Right ventricle myocardium inferior (tissue), 1 donor: ENCODE measurements at regions not wholly inside any gene's neighbourhood (a gene's known extent, or its start where the extent isn't known, plus 50 kb on each side); places are given as distances from the start of the nearest gene placed in this dataset.
A peak's percentile ranks its signal among the peaks of the same experiment; 100 is the strongest.
"Not testable (repeated sequence)": the region's sequence is repeated elsewhere in the genome, so short reads cannot be mapped to it uniquely, and the experiment has no call there.

Source experiments
- ATAC-seq: fragments of 200-7000 bp; cut with Tn5 transposase; one replicate; pipeline ENCODE4 v1.9.1; 2020; ENCODE audit warnings: mild to moderate bottlenecking, moderate library complexity
- DNase-seq: peaks from one replicate; pipeline ENCODE4 v3.0.0; 2021; ENCODE audit errors: missing footprints
- intact Hi-C: fragments of 100-400 bp; cut with DNase I; formaldehyde crosslinking; loops from one replicate; pipeline ENCODE4 v1.11.0; 2022
- donor health status: DM: no; HTN: yes; CAD: no; lungs with severe emphysema.

DNA sequence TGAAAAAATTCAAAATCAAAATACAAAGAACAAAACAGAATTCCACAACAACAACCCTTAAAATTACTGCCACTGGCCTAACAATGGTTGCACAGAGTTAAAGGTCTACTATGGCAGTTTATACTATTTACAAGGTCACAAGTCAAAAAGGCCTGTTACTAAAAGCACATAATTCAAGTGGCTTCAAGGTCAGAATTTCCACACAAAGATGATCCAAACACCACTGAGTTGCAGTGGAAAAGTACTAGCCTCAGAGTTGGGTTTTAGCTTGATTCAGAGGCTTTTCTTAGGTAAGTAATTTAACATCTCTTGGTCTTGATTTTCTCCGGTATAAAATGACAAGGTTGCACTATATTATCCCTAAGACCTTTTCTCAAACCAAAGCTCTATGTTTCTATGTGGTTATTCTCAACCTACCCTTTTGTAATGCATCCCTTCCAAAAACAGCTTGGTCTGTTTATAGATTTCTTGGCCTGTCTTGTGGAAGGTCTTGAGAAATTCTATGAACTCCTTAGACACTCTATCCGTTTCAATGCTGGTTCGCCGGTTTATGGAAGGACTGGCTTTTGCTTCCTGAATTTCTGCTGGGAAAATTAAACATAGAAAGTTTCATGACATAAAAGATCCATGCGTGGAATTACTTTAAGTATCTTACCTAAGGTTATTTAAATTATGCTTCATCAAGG lies 69.5 kb downstream of the MDH2 start:
- intact Hi-C loops, ATAC-seq, DNase-seq: not testable (repeated sequence)

DNA sequence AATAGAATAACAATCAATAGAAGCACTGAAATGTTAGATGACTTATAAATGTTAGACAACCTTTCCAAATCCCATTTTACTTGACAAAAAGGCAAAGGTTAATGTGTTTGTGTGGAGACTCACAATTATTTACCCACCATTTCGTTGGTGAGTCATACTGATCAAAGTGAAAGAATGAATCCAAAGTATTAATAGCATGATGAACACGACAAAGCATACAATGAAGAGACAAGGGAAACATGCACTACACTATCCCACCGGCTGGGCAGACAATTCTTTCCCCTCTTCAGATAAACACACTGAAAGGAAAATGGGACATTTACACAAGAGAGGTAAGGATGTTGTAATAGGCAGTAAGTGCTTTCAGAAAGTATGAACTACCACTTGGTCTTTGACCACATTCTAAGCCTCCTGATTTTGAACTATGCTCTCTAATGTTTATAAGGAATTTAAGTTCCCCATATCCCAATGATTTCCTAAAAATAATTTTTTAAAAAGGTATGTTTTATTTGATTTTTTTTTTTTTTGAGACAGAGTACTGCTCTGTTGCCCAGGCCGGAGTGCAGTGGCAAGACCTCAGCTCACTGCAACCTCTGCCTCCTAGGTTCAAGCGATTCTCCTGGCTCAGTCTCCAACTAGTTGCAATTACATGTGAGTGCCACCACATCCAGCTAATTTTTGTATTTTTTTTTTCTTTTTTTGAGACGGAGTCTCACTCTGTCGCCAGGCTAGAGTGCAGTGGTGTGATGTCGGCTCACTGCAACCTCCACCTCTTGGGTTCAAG lies 70.5 kb downstream of the MDH2 start:
- ATAC-seq, DNase-seq, intact Hi-C loops: not testable (repeated sequence)

DNA sequence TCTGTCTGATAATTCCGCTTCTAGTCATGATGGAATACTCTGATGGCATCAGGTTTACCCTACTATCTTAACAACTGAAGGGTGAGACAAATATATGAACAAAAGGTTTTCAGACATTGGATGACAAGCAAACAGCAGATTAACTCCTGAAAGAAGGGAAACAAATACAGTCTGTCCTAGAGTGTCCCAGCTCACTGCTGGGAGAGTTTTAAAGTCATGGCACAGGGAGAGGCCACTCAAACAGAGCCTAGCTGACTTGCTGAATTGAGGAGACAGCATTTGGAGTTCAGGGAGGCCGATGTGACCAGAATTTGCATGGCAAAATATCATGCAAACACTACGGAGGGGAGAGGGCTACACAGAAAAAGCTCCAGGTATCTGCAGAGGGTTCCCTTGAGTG lies 73.1 kb downstream of the MDH2 start:
- intact Hi-C loops = no loop called here

DNA sequence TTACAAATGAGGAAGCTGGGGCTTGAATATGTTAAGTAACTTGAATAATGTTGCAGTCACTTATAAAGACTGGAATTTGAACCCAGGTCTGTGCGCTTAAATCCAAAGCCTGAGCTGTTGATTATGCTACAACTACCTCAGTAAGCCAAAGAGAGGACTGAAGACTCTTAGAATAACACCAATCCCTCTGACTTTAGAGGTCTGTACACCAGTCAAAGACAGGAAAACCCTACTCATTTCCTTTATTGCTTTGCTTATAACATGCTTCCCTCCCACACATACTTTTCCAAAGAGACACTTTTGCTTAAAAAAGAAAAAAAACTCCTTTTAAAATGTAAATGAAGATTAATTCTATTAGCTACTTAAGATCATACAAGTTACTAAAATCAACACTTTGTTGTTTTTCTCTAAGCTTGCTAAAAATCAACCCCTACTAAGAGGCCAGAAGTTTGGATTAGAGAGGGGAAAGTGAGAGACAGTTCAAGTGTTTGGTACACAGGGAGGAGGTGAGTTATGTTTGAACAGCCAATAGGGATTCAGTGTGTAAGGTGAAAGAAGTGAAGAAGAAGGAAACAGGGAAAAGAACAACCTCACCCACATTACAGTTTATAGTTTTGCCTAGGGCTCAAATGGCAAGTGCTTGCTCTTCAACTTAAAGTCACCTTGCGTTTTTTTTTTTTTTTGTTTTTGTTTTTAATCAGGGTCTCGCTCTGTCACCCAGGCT lies 74.8 kb downstream of the MDH2 start:
- ATAC-seq = no peak
- DNase-seq = no peak
- intact Hi-C loops = no loop called here

More for the DNA sequence above, 73.1 kb downstream of the MDH2 start:
- DNase-seq (no peak), ATAC-seq (no peak)

DNA sequence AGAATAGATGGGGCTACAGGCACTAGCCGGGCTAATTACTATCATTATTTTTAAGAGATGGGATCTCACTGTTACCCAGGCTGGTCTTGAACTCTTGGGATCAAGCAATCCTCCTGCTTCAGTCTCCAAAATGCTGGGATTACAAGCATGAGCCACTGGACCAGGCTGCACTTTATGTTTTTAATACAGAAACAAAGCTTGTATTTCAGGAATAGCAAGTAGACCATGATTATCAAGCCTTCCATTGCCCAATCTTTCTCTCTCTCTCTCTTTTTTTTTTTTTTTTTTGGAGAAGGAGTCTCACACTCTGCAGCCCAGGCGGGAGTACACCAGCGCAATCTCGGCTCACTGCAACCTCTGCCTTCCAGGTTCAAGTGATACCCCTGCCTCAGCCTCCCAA lies 75.4 kb downstream of the MDH2 start:
- ATAC-seq (no peak), DNase-seq (no peak)
- intact Hi-C loops = no loop called here

DNA sequence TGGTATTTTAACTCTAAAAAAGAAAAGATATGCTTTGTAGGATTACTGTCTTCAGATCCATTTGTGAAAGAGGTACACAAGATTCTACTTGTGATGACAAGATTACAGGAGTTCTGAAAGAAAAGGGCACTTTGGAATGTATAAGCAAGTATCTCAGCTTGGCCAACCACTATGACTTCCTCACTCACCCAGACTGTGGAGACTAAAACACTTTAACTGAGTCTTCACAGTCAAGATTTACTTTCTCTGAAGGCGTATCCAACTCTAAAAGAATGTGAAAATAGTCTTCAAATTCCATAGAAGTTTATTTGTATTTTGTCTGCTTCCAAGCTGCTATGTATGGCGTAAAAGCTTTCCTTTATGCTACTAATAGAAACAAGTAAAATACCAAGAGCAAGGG lies 76.1 kb upstream of the SRRM3 start:
- ATAC-seq = no peak
- intact Hi-C loops = no loop called here
- DNase-seq = no peak

DNA sequence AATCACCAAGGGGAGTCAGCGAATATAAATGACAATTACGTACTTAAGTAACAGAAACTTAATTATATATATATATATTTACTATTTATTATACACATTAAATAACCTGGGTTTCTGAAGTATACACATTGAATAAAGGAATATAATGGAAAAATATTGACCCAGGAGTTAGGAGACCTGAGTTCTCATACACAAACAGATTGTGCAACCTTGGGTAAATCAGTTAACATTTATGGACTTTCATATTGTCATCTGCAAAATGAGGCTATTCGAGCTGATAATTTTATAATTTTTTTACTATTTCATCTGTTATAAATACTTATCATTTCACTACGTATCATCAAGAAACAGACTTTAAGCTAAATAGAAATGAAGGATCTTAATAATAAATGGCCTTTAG lies 75.1 kb upstream of the SRRM3 start:
- DNase-seq = no peak
- intact Hi-C loops = no loop called here
- ATAC-seq = no peak

DNA sequence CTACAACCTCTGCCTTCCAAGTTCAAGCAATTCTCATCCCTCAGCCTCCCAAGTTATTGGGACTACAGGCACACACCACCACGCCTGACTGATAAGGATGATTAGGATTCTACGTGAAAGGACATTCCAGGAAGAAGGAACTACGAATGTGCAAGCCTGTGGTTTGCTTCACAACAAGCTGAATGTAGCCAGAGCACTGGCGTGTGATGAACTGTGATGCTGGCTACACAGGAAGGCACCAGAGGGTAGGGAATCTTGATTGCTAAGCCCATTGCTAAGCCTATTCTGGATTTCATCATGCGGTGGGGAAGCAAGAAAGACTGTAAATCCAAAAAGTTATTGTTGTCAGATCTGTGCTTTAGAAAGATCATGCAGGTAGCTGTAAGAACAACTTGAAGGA lies 72.3 kb upstream of the SRRM3 start:
- ATAC-seq (no peak), DNase-seq (no peak)
- intact Hi-C loops = no loop called here

DNA sequence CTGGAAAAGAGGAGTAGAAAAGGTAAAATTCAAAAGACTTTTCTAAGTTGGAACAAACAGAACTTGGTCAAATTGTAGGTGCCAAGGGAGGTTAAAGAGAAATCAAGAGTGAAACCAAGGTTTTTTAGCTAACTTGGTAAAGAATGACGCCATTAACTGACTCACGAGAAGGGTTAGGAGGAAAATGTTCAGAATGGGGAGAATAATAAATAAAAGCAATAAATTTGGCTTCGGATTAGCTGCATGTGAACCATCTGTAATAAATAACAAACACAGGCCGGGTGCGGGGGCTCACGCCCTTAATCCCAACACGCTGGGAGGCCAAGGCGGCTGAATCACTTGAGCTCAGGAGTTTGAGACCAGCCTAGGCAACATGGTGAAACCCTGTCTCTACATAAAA lies 71.9 kb upstream of the SRRM3 start:
- intact Hi-C loops = no loop called here
- ATAC-seq (no peak), DNase-seq (no peak)

DNA sequence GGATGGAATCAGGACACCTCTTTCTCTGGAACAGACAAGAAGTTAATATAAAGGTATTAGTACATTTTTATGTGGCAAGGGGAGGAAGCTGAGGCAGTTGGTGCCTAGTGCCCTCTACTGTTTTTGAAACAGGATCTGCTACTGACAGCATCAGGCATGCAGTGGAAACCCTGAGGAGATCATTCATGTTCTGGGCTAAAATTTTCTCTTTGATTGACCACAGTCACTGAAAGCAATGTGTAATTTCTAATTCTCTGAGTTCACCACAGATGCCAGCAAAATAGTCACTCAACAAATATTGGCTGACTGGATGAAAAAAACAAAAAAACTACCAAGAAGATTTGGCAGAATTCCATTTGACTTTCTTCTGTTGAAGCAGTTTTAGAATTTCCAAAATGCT lies 71.0 kb upstream of the SRRM3 start:
- ATAC-seq = peak; percentile 39
- DNase-seq, intact Hi-C loops: not testable (repeated sequence)

DNA sequence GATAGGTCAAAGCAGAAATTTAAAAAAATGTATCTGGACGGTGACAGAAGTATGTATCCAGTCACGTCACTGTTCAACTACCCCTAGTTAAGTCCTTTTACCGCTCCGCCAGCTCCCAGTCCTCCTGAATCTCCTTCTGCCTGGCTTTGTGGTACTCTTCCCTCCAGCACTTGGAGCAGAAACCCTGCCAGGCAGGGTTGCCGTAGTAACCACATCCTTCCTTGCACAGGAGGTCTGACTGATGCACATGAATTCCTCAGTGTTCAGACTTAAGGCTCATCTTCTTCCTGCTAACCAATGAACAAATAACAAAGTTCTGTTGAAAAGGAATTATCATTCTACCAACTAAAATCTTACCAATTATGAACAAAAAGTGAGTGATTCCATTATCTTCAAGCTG lies 69.8 kb upstream of the SRRM3 start:
- intact Hi-C loops, ATAC-seq, DNase-seq: not testable (repeated sequence)

DNA sequence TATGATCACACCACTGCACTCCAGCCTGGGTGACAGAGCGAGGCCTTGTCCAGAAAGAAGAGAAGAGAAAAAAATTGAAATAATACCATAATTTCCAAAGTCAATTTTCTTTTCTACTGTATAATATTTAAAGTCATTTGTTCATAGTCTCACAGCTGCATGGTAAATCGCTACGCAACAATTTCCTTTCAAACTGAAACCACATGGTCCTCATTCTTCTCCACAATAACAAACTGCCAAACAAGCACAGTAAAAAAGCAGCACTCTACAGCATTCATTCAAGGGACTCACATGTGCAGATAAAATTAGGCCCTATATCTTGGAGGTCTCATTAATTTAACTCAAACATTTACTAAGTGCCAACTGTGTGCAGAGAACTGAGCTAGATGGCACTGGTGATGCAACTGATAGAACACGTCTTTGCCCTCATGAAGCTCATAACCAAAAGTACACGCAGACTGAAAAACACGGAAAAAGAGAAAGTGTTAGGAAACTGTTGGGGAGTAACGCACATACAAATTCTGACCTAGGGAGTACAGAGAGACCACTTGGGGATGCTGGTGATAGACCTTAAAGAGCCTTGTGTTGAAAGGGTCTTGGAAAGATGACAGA lies 68.4 kb upstream of the SRRM3 start:
- DNase-seq = no peak
- intact Hi-C loops = no loop called here
- ATAC-seq = no peak

DNA sequence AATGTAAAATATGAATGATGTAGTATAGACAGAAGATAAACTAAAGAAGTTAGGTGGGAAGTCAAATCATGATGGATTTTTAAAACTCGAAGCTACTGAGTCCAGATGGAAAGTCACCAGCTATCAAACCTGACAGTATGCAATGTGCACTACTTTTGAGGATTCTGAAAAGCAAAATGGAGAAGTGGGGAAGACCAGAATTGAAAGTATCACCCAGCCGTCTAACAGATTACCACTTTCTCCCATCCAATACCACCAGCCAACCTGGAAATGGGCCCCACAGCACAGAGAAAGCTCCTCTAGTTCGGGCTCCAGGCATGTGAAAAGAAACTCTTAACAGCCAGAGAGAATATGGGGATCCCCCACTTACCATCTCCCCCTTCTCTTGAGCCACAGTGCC lies 67.9 kb upstream of the SRRM3 start:
- DNase-seq = no peak
- intact Hi-C loops = no loop called here
- ATAC-seq = no peak

DNA sequence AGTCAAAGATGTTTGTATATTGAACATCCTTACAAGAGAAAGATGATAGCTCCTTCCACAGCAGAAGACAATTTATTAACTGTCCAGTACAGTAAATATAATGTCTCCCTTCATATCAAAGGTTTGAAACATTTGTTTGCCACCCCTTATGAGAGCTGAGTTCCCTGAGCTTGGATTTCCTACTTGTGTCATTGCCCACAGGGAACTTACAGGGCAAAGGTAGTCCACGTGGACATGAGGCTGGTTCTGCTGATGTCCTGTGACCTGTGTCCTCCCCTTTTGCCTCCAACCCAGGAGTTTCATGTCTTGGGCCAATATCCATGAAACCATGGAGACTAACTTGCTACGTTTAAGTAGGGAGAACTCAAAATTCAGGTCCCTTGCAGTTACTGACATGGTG lies 66.4 kb upstream of the SRRM3 start:
- intact Hi-C loops, ATAC-seq, DNase-seq: not testable (repeated sequence)

DNA sequence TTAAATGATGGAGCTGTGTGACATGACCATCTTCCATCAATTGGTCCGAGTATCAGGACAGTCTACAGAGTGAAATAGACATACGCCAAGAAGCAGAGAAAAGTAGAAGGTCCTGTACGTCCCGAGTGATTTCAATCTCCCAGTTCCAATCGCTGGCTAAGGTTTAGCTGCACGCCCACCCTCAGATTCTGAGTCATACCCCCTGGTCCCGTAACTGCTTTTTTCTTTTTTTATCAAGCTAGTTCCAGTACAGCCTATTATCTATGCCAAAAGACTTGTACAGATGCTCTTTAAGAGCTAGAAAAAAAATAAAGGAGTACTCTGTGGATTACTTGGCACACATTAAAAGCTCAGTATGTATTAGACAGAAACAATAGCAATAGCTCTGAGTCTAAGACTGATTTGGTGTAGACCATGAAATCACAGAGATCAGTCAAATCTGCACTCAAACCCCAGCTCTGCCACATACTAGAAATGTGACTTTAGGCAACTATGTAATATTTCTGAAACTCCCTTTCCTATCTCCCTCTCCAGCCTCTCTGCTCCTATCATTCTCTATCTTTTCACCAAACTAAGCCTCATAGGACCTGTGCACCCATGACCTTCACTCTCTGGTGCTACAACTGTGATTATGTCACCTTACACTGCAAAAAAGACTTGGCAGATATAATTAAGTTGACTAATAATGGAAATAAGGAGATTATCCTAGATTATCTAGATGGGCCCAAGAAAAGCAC lies 63.0 kb upstream of the SRRM3 start:
- DNase-seq, ATAC-seq, intact Hi-C loops: not testable (repeated sequence)

DNA sequence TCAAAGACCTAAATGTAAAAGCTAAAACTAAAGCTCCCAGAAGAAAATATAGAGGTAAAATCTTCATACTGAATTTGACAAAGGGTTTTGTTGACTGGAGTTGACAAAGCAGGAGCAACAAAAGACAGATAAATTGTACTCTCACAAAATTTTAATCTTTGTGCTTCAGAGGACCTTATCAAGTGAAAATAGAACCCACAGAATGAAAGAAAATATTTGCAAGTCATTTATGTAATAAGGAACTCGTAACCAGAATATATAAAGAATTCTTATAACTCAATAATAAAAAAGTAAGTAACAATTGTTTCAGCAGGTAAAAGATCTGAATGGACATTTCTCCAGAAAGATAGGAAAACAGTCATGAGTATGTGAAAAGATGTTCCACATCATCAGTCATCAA lies 62.0 kb upstream of the SRRM3 start:
- DNase-seq (no peak), ATAC-seq (no peak)
- intact Hi-C loops = no loop called here

DNA sequence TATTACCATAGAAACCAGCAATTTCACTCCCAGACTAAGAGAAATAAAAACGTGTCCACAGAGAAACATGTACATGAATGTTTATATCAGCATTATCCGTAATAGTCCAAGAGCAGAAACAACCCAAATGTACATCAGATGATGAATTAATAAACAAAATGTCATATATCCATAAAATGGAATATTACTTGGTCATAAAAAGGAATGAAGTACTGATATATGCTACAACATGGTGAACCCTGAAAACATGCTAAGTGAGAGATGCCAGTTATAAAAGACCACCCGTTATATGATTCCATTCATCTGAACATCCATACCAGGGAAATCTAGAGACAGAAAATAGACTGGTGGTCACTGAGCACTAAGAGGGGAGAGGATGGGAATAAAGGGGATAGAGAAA lies 61.4 kb upstream of the SRRM3 start:
- intact Hi-C loops, ATAC-seq: not testable (repeated sequence)

DNA sequence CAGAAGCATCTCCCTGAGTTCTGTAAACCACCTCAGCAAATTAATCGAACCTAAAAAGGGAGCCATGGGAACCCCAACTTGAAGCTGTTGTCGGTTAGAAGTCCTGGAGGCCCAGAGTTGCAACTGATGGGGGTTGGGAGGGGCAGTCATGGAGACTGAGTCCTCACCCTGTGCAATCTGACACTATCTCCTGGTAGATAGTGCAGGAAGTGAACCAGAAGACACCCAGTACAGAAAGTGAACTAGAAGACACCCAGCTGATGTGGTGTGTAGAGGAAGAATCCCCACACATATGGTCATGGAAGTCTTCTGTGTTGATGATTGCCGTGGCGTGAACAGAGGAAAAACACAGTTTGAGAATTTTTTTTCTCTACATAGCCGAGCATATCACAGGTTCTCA lies 58.8 kb upstream of the SRRM3 start:
- ATAC-seq = no peak
- DNase-seq = no peak
- intact Hi-C loops = no loop called here

More for the DNA sequence above, 61.4 kb upstream of the SRRM3 start:
- DNase-seq = not testable (repeated sequence)
